ENCODE measurements at regions not wholly inside any gene's neighbourhood (a gene's known extent, or its start where the extent isn't known, plus 50 kb on each side); places are given as distances from the start of the nearest gene placed in this dataset.
"Not testable (repeated sequence)": the region's sequence is repeated elsewhere in the genome, so short reads cannot be mapped to it uniquely, and the experiment has no call there.

DNA sequence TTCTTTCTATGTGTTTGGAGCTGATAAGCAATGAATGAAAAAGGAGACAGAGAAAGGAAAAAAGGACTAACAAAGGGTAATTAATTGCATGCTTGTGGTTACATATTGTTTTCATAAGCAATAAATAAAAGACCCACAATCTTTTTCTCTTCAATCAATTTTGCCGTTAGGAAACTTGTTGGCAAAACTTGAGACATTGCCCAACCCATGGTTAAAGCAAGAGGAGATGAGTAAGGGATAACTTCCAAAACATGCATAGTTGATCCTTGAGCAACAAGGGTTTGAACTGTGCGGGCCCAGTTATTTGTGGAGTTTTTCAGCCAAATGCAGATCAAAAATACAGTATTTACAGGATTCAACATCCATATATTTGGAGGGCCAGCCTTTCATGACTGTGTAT lies 572.4 kb downstream of the AMY1C start:
- in situ Hi-C loops (cut with MboI; ENCODE audit: low sequenced_read_pairs, unreplicated experiment), result no loop called here
- TF ChIP-seq, protein P1, sequence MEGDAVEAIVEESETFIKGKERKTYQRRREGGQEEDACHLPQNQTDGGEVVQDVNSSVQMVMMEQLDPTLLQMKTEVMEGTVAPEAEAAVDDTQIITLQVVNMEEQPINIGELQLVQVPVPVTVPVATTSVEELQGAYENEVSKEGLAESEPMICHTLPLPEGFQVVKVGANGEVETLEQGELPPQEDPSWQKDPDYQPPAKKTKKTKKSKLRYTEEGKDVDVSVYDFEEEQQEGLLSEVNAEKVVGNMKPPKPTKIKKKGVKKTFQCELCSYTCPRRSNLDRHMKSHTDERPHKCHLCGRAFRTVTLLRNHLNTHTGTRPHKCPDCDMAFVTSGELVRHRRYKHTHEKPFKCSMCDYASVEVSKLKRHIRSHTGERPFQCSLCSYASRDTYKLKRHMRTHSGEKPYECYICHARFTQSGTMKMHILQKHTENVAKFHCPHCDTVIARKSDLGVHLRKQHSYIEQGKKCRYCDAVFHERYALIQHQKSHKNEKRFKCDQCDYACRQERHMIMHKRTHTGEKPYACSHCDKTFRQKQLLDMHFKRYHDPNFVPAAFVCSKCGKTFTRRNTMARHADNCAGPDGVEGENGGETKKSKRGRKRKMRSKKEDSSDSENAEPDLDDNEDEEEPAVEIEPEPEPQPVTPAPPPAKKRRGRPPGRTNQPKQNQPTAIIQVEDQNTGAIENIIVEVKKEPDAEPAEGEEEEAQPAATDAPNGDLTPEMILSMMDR (IDR thresholded peaks at IDR 0.05; ENCODE audit: borderline replicate concordance, control extremely low read depth, extremely low read depth, insufficient read depth, missing control alignments), result no peak
- DNase-seq (ENCODE audit: low spot score), result no peak

GRCh38 chr1:104329278-104329677 lies 579.6 kb downstream of the AMY1C start:
- TF ChIP-seq, protein P1 (IDR thresholded peaks at IDR 0.05; ENCODE audit: borderline replicate concordance, control extremely low read depth, extremely low read depth, insufficient read depth, missing control alignments), result no peak
- no peak for DNase-seq (ENCODE audit: low spot score)
- in situ Hi-C loops (cut with MboI; ENCODE audit: low sequenced_read_pairs, unreplicated experiment), result no loop called here

DNA sequence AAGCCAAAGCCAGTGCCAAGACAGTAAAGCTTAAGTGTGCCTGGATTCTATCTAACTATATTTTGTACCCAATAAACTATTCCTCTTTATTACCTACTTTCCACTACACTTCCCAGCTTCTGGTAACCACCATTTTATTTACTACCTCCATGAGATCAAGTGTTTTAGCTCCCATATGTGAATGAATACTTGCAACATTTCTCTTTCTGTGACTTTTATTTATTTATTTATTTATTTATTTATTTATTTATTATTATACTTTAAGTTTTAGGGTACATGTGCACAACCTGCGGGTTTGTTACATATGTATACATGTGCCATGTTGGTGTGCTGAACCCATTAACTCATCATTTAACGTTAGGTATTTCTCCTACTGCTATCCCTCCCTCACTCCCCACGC lies 582.1 kb downstream of the AMY1C start:
- TF ChIP-seq, protein P1 (IDR thresholded peaks at IDR 0.05; ENCODE audit: borderline replicate concordance, control extremely low read depth, extremely low read depth, insufficient read depth, missing control alignments), result no peak
- no peak for DNase-seq (ENCODE audit: low spot score)
- in situ Hi-C loops (cut with MboI; ENCODE audit: low sequenced_read_pairs, unreplicated experiment), result no loop called here

DNA sequence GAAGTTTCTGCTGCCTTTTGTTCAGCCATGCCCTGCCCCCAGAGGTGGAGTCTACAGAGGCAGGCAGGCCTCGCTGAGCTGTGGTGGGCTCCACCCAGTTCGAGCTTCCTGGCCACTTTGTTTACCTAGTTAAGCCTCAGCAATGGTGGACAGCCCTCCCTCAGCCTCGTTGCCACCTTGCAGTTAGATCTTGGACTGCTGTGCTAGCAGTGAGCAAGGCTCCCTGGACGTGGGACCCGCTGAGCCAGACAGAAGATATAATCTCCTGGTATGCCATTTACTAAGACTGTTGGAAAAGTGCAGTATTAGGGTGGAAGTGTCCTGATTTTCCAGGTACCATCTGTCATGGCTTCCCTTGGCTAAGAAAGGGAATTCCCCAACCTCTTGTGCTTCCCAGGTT lies 588.2 kb downstream of the AMY1C start:
- in situ Hi-C loops (cut with MboI; ENCODE audit: low sequenced_read_pairs, unreplicated experiment); DNase-seq (ENCODE audit: low spot score): not testable (repeated sequence)

DNA sequence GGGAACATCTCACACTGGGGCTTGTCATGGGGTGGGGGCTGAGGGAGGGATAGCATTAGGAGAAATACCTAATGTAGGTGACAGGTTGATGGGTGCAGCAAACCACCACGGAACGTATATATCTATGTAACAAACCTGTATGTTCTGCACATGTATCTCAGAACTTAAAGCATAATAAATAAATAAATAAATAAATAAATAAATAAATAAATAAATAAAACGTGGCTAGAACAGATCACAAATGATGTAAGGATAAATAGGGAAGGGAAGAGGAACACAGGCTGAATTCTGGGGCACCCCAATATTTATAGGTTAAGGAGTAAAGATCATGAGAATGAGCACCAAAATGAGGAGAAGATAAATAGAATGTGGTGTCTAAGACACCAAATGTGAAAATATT lies 592.2 kb downstream of the AMY1C start:
- TF ChIP-seq, protein P1 (IDR thresholded peaks at IDR 0.05; ENCODE audit: borderline replicate concordance, control extremely low read depth, extremely low read depth, insufficient read depth, missing control alignments), result no peak
- in situ Hi-C loops (cut with MboI; ENCODE audit: low sequenced_read_pairs, unreplicated experiment), result no loop called here
- DNase-seq (ENCODE audit: low spot score), result no peak

DNA sequence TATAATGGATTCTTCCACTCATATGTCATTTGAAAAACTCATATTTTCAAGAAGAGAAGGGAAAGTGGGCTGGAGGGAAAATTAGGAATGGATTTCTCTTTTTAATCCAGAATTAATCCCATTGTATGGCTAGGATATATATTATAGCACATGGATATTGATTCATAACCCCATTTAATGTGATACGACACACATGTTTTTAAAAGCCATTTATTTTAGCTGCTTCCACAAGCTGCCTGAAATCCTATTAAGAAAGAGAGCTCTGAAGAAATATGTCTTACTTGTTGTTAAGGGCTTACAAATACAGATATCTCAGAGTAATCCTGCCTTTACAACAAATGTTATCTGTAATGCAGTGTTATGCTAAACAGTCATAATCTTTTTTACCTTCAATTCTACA lies 598.6 kb downstream of the AMY1C start:
- in situ Hi-C loops (cut with MboI; ENCODE audit: low sequenced_read_pairs, unreplicated experiment), result no loop called here
- TF ChIP-seq, protein P1 (IDR thresholded peaks at IDR 0.05; ENCODE audit: borderline replicate concordance, control extremely low read depth, extremely low read depth, insufficient read depth, missing control alignments), result no peak

GRCh38 chr1:104353580-104353979 lies 603.9 kb downstream of the AMY1C start:
- in situ Hi-C loops (cut with MboI; ENCODE audit: low sequenced_read_pairs, unreplicated experiment), result no loop called here
- no peak for DNase-seq (ENCODE audit: low spot score)
- TF ChIP-seq, protein P1 (IDR thresholded peaks at IDR 0.05; ENCODE audit: borderline replicate concordance, control extremely low read depth, extremely low read depth, insufficient read depth, missing control alignments), result no peak

More for the DNA sequence above, 598.6 kb downstream of the AMY1C start:
- DNase-seq (ENCODE audit: low spot score), result no peak

All from GM13976 (cell line).